Neural cell (in vitro differentiated cells): ENCODE measurements at regions not wholly inside any gene's neighbourhood (a gene's known extent, or its start where the extent isn't known, plus 50 kb on each side); places are given as distances from the start of the nearest gene placed in this dataset.

ENCODE experiments used
- CTCF ChIP-seq: fragments of 450-650 bp; IDR thresholded peaks from 2 replicates; pipeline ENCODE4 v1.5.1; 2014; ENCODE audit warnings: antibody characterized with exemption, mild to moderate bottlenecking, moderate library complexity; ENCODE audit not compliant: poor library complexity, severe bottlenecking
- EP300 ChIP-seq: fragments of 450-650 bp; conservative IDR thresholded peaks from 2 replicates; pipeline ENCODE4 v1.6.1; 2014; ENCODE audit warnings: antibody characterized with exemption, mild to moderate bottlenecking, moderate library complexity; ENCODE audit not compliant: poor library complexity, severe bottlenecking
- POLR2AphosphoS5 ChIP-seq: IDR thresholded peaks from 2 replicates; pipeline ENCODE4 v1.6.1; 2012
- RAD21 ChIP-seq: fragments of 450-650 bp; conservative IDR thresholded peaks from 2 replicates; pipeline ENCODE4 v1.6.1; 2014; ENCODE audit warnings: antibody characterized with exemption, mild to moderate bottlenecking, moderate library complexity

- no peak for TF ChIP-seq CTCF
- TF ChIP-seq POLR2AphosphoS5: no peak
- TF ChIP-seq RAD21: no peak
- TF ChIP-seq EP300: no peak
Measured at GRCh38 chr16:86939609-86940008, 361.3 kb downstream of the FOXL1 start.
